Brain microvascular endothelial cell (primary cell): ENCODE measurements at regions not wholly inside any gene's neighbourhood (a gene's known extent, or its start where the extent isn't known, plus 50 kb on each side); places are given as distances from the start of the nearest gene placed in this dataset.

ENCODE experiments used
- DNase-seq: peaks from one replicate; pipeline ENCODE4 v3.0.0-alpha.2; 2020
- H3K27ac ChIP-seq: fragments of 250-450 bp; sonication (Bioruptor Pico); 2 replicates; pipeline ENCODE4 v1.5.1; 2020; ENCODE audit warnings: mild to moderate bottlenecking, moderate library complexity
- H3K27me3 ChIP-seq: fragments of 250-450 bp; sonication (Bioruptor Pico); replicated peaks from 2 replicates; pipeline ENCODE4 v1.5.1; 2020; ENCODE audit warnings: mild to moderate bottlenecking
- H3K36me3 ChIP-seq: fragments of 250-450 bp; sonication (Bioruptor Pico); replicated peaks from 2 replicates; pipeline ENCODE4 v1.5.1; 2020; ENCODE audit warnings: mild to moderate bottlenecking
- H3K4me3 ChIP-seq: 2 replicates; pipeline ENCODE4 v1.5.1; 2011; ENCODE audit warnings: low read depth, mild to moderate bottlenecking, control low read depth, low read length, moderate library complexity
- CTCF ChIP-seq: IDR thresholded peaks from 2 replicates; pipeline ENCODE4 v1.5.1; 2011; ENCODE audit warnings: low read depth, mild to moderate bottlenecking, moderate library complexity, low read length, control low read depth, inconsistent platforms; ENCODE audit errors: missing control alignments
- in situ Hi-C: cut with HindIII; loops from 2 replicates; pipeline ENCODE4 v1.10.0; 2017; ENCODE audit warnings: low sequenced_read_pairs, low pct_ligation_motif_present

- Histone ChIP-seq H3K27me3 (no peaks in the 10 kb centered on the region), H3K27ac (no peak overlapping the region), H3K4me3 (no peak overlapping the region), H3K36me3 (no peaks in the 10 kb centered on the region)
- no peak for DNase-seq
- in situ Hi-C loops = no loop called here
- TF ChIP-seq CTCF = no peak
Measured at GRCh38 chr20:6439737-6440442, 317.1 kb upstream of the FERMT1 start.

- no peaks in the 10 kb centered on the region for H3K36me3 ChIP-seq
- no peak overlapping the region for H3K27ac ChIP-seq
- no peak overlapping the region for H3K4me3 ChIP-seq
- in situ Hi-C loops = no loop called here
- no peaks in the 10 kb centered on the region for H3K27me3 ChIP-seq
- TF ChIP-seq CTCF = no peak
- DNase-seq = no peak
Measured at GRCh38 chr20:6434131-6434530, 311.3 kb upstream of the FERMT1 start.

GRCh38 chr20:6430381-6430780, 307.6 kb upstream of the FERMT1 start:
- in situ Hi-C loops = no loop called here
- Histone ChIP-seq H3K27ac (no peak overlapping the region), H3K4me3 (no peak overlapping the region), H3K27me3 (no peaks in the 10 kb centered on the region), H3K36me3 (no peaks in the 10 kb centered on the region)
- DNase-seq = no peak
- no peak for TF ChIP-seq CTCF

- no peaks in the 10 kb centered on the region for H3K27me3 ChIP-seq
- DNase-seq = no peak
- in situ Hi-C loops = no loop called here
- no peaks in the 10 kb centered on the region for H3K36me3 ChIP-seq
- no peak for TF ChIP-seq CTCF
- no peak overlapping the region for H3K4me3 ChIP-seq
- H3K27ac ChIP-seq = no peak overlapping the region
Measured at GRCh38 chr20:6426287-6426891, 303.6 kb upstream of the FERMT1 start.

- Histone ChIP-seq H3K27me3 (no peaks in the 10 kb centered on the region), H3K27ac (no peak overlapping the region), H3K4me3 (no peak overlapping the region), H3K36me3 (no peaks in the 10 kb centered on the region)
- in situ Hi-C loops = no loop called here
- DNase-seq = no peak
- TF ChIP-seq CTCF = no peak
Measured at GRCh38 chr20:6421321-6422248, 298.8 kb upstream of the FERMT1 start.
